ENCODE measurements at regions not wholly inside any gene's neighbourhood (a gene's known extent, or its start where the extent isn't known, plus 50 kb on each side); places are given as distances from the start of the nearest gene placed in this dataset.

GRCh38 chr2:172234716-172235691 lies 132.3 kb upstream of the DLX2 start:
- TF ChIP-seq CTCF (IDR thresholded peaks at IDR 0.05; ENCODE audit: low read depth, low read length): no peak
- TF ChIP-seq EZH2phosphoT487 (IDR thresholded peaks at IDR 0.05; ENCODE audit: low read depth): no peak

All from OCI-LY3 (cell line).